H1 (cell line): ENCODE measurements at regions not wholly inside any gene's neighbourhood (a gene's known extent, or its start where the extent isn't known, plus 50 kb on each side); places are given as distances from the start of the nearest gene placed in this dataset.

Experiments
- CTCF ChIA-PET: fragments of 300-600 bp; sonication (Branson Sonifier 250); formaldehyde crosslinking; loops from one replicate; lab custom pipeline; 2021; ENCODE audit not compliant: partially characterized antibody; lab: Charles Lee
- POLR2A ChIA-PET: fragments of 300-600 bp; sonication (Branson Sonifier 250); formaldehyde crosslinking; loops from one replicate; lab custom pipeline; 2021; ENCODE audit warnings: inconsistent platforms; ENCODE audit not compliant: partially characterized antibody; lab: Charles Lee
- DNase-seq, 2 experiments: peaks; one replicate each; pipeline versions ENCODE4 v3.0.0 to v3.0.0-alpha.2; 2010 to 2022; ENCODE audit warnings: low spot score in 2 of 2, low read depth in 1 of 2, mixed read lengths in 1 of 2
- FAIRE-seq: peaks from 2 replicates; lab custom pipeline; 2011; peaks lifted over from hg19 to GRCh38; lab: Jason Lieb, UNC
- H2AFZ ChIP-seq: 2 replicates; pipeline ENCODE4 v1.8.1; 2012; ENCODE audit warnings: low read length, inconsistent platforms
- H2AK5ac ChIP-seq: 2 replicates; pipeline ENCODE4 v1.6.1; 2013; ENCODE audit warnings: low read depth, low read length
- H2BK120ac ChIP-seq: replicated peaks from 2 replicates; pipeline ENCODE3; 2013; ENCODE audit warnings: low read depth, low read length, inconsistent platforms
- H2BK12ac ChIP-seq: 2 replicates; pipeline ENCODE4 v1.6.1; 2013; ENCODE audit warnings: low read depth, low read length
- H2BK15ac ChIP-seq: 2 replicates; pipeline ENCODE4 v1.6.1; 2013; ENCODE audit warnings: low read length
- H2BK20ac ChIP-seq: 2 replicates; pipeline ENCODE4 v1.6.1; 2013; ENCODE audit warnings: low read length
- H2BK5ac ChIP-seq: 2 replicates; pipeline ENCODE4 v1.6.1; 2013; ENCODE audit warnings: low read depth, low read length
- H3K14ac ChIP-seq: 2 replicates; pipeline ENCODE4 v1.6.1; 2013; ENCODE audit warnings: inconsistent platforms; ENCODE audit not compliant: insufficient read length
- H3K18ac ChIP-seq: 2 replicates; pipeline ENCODE4 v1.6.1; 2013; ENCODE audit warnings: low read length; ENCODE audit errors: extremely low read depth
- H3K23ac ChIP-seq: 2 replicates; pipeline ENCODE4 v1.6.1; 2013; ENCODE audit warnings: inconsistent platforms; ENCODE audit not compliant: insufficient read length
- H3K23me2 ChIP-seq: 2 replicates; pipeline ENCODE4 v1.6.1; 2013; ENCODE audit warnings: low read depth, low read length
- H3K27ac ChIP-seq: 2 replicates; pipeline ENCODE4 v1.6.1; 2011; ENCODE audit warnings: low read depth, low read length, inconsistent platforms
- H3K27me3 ChIP-seq, 4 experiments: replicated peaks in 1 of 4; 1 replicate in 1 of 4; 2 replicates in 3 of 4; pipeline versions ENCODE4 v1.6.1 to v1.8.1; 2011 to 2013; ENCODE audit warnings: low read length in 3 of 4, mild to moderate bottlenecking in 3 of 4, inconsistent platforms in 2 of 4, mixed read lengths in 2 of 4, moderate library complexity in 1 of 4; ENCODE audit not compliant: control insufficient read depth in 3 of 4, insufficient read depth in 3 of 4; ENCODE audit errors: extremely low read depth in 1 of 4
- H3K36me3 ChIP-seq, 4 experiments: 2 replicates each; pipeline versions ENCODE4 v1.6.1 to v1.8.1; 2011 to 2013; ENCODE audit warnings: mild to moderate bottlenecking in 4 of 4, low read length in 3 of 4, moderate library complexity in 2 of 4, control low read depth in 1 of 4, inconsistent platforms in 1 of 4; ENCODE audit not compliant: insufficient read depth in 4 of 4, control insufficient read depth in 2 of 4
- H3K4ac ChIP-seq: replicated peaks from 2 replicates; pipeline ENCODE3; 2013; ENCODE audit warnings: low read length, low read depth, mixed read lengths, inconsistent platforms; ENCODE audit not compliant: insufficient read length
- H3K4me1 ChIP-seq, 4 experiments: replicated peaks in 1 of 4; 1 replicate in 1 of 4; 2 replicates in 3 of 4; pipeline versions ENCODE4 v1.6.1 to v1.8.1; 2011 to 2013; ENCODE audit warnings: low read length in 3 of 4, inconsistent platforms in 2 of 4, mixed read lengths in 1 of 4; ENCODE audit not compliant: insufficient read depth in 4 of 4, control insufficient read depth in 3 of 4
- H3K4me2 ChIP-seq, 2 experiments: 2 replicates each; pipeline versions ENCODE4 v1.6.1 to v1.8.1; 2011 to 2013; ENCODE audit warnings: low read depth in 2 of 2, low read length in 2 of 2, control low read depth in 1 of 2, inconsistent platforms in 1 of 2, mild to moderate bottlenecking in 1 of 2; ENCODE audit not compliant: insufficient read depth in 1 of 2
- H3K4me3 ChIP-seq, 4 experiments: fragments of 200-600, 300-600 bp in 1 of 4; sonication (generic), shearing (Covaris generic), sonication (Bioruptor Twin) in 1 of 4; 2 replicates each; pipeline versions ENCODE4 v1.5.1 to v1.8.1; 2011 to 2016; ENCODE audit warnings: low read length in 4 of 4, low read depth in 3 of 4, control low read depth in 2 of 4, inconsistent platforms in 2 of 4, mild to moderate bottlenecking in 2 of 4, mixed read lengths in 1 of 4, moderate library complexity in 1 of 4; ENCODE audit not compliant: insufficient read depth in 2 of 4; ENCODE audit errors: extremely low read depth in 1 of 4
- H3K56ac ChIP-seq: replicated peaks from 2 replicates; pipeline ENCODE3; 2013; ENCODE audit warnings: low read depth, mild to moderate bottlenecking, mixed read lengths, low read length, inconsistent platforms; ENCODE audit not compliant: insufficient read length
- H3K79me1 ChIP-seq: 2 replicates; pipeline ENCODE4 v1.6.1; 2013; ENCODE audit warnings: low read depth, low read length, control low read depth
- H3K79me2 ChIP-seq, 2 experiments: 2 replicates each; pipeline versions ENCODE4 v1.6.1 to v1.8.1; 2012 to 2013; ENCODE audit warnings: low read length in 2 of 2, mild to moderate bottlenecking in 2 of 2, inconsistent platforms in 1 of 2; ENCODE audit not compliant: insufficient read depth in 2 of 2, control insufficient read depth in 1 of 2
- H3K9ac ChIP-seq, 4 experiments: replicated peaks in 1 of 4; 1 replicate in 1 of 4; 2 replicates in 3 of 4; pipeline versions ENCODE4 v1.6.1 to v1.8.1; 2011 to 2013; ENCODE audit warnings: low read depth in 3 of 4, low read length in 3 of 4, control low read depth in 2 of 4, mild to moderate bottlenecking in 2 of 4, moderate library complexity in 2 of 4, inconsistent platforms in 1 of 4; ENCODE audit errors: extremely low read depth in 1 of 4
- H3K9me3 ChIP-seq, 2 experiments: 2 replicates each; pipeline versions ENCODE4 v1.6.1 to v1.8.1; 2012 to 2013; ENCODE audit warnings: mild to moderate bottlenecking in 2 of 2, moderate library complexity in 2 of 2, control low read depth in 1 of 2, inconsistent platforms in 1 of 2, low read depth in 1 of 2, low read length in 1 of 2, mixed read lengths in 1 of 2; ENCODE audit not compliant: insufficient read depth in 2 of 2
- H4K20me1 ChIP-seq, 2 experiments: replicated peaks in 1 of 2; 2 replicates each; pipeline versions ENCODE3 to v1.8.1; 2011 to 2013; ENCODE audit warnings: inconsistent platforms in 2 of 2, low read length in 2 of 2, mild to moderate bottlenecking in 1 of 2; ENCODE audit not compliant: insufficient read depth in 2 of 2, control insufficient read depth in 1 of 2
- H4K5ac ChIP-seq: 2 replicates; pipeline ENCODE4 v1.6.1; 2013; ENCODE audit warnings: low read length, low read depth, mixed read lengths, inconsistent platforms; ENCODE audit not compliant: insufficient read length
- H4K8ac ChIP-seq: 2 replicates; pipeline ENCODE4 v1.8.0; 2013; ENCODE audit warnings: mild to moderate bottlenecking, moderate library complexity, low read length, inconsistent platforms; ENCODE audit not compliant: insufficient read depth; ENCODE audit errors: extremely low read depth
- H4K91ac ChIP-seq: replicated peaks from 2 replicates; pipeline ENCODE3; 2013; ENCODE audit warnings: low read length, mixed read lengths, inconsistent platforms; ENCODE audit not compliant: insufficient read length
- CTBP2 ChIP-seq: IDR thresholded peaks from 2 replicates; pipeline ENCODE4 v1.7.0; 2011; ENCODE audit warnings: borderline replicate concordance, mild to moderate bottlenecking, moderate library complexity, mixed read lengths, low read length; ENCODE audit not compliant: insufficient read depth, insufficient read length
- E2F6 ChIP-seq: IDR thresholded peaks from 2 replicates; pipeline ENCODE4 v1.6.1; 2012; ENCODE audit warnings: inconsistent platforms
- GTF2F1 ChIP-seq: IDR thresholded peaks from 2 replicates; pipeline ENCODE4 v1.6.1; 2012; ENCODE audit warnings: low read depth, low read length, improper control_type of control experiment, borderline replicate concordance
- MAFK ChIP-seq: IDR thresholded peaks from 2 replicates; pipeline ENCODE4 v1.6.1; 2012; ENCODE audit warnings: low read depth, mild to moderate bottlenecking, improper control_type of control experiment, low read length
- MAX ChIP-seq: IDR thresholded peaks from 2 replicates; pipeline ENCODE4 v1.6.1; 2012; ENCODE audit warnings: inconsistent platforms
- NANOG ChIP-seq: IDR thresholded peaks from 2 replicates; pipeline ENCODE4 v1.6.1; 2011; ENCODE audit warnings: low read length, low read depth, mild to moderate bottlenecking, inconsistent platforms; ENCODE audit not compliant: insufficient read depth, poor library complexity, severe bottlenecking
- POLR2A ChIP-seq, 2 experiments: IDR thresholded peaks; 1 replicate in 1 of 2; 2 replicates in 1 of 2; pipeline ENCODE4 v1.6.1; 2011; ENCODE audit warnings: low read depth in 2 of 2, low read length in 2 of 2, mild to moderate bottlenecking in 2 of 2; ENCODE audit errors: control extremely low read depth in 1 of 2
- RAD21 ChIP-seq, 2 experiments: IDR thresholded peaks in 1 of 2; conservative IDR thresholded peaks in 1 of 2; 2 replicates each; pipeline ENCODE4 v1.6.1; 2011; ENCODE audit warnings: low read depth in 2 of 2, low read length in 2 of 2, improper control_type of control experiment in 1 of 2, inconsistent platforms in 1 of 2, mild to moderate bottlenecking in 1 of 2, moderate library complexity in 1 of 2
- TBP ChIP-seq: IDR thresholded peaks from 2 replicates; pipeline ENCODE4 v1.6.1; 2011; ENCODE audit warnings: low read depth, low read length, improper control_type of control experiment
- WGBS, 2 experiments: shearing (Covaris generic) in 1 of 2; methylation state at CpG; one replicate each; pipeline versions ENCODE4 v1.1.6 to v1.1.7; 2013 to 2015; ENCODE audit warnings: low lambda C conversion rate in 2 of 2, mixed read lengths in 2 of 2, inconsistent platforms in 1 of 2, low coverage in 1 of 2, missing lambda C conversion rate in 1 of 2; ENCODE audit not compliant: insufficient replicate concordance in 2 of 2, insufficient coverage in 1 of 2, insufficient read length in 1 of 2; ENCODE audit errors: extremely low coverage in 1 of 2, missing lambda C conversion rate in 1 of 2; 5-methylcytosine and 5-hydroxymethylcytosine counted together
- TF ChIP-seq, protein P1 (sequence below): IDR thresholded peaks from 2 replicates; pipeline ENCODE4 v1.6.1; 2011; ENCODE audit warnings: low read length, improper control_type of control experiment
- TF ChIP-seq, protein P2 (sequence below): IDR thresholded peaks from 2 replicates; pipeline ENCODE4 v1.6.1; 2012; ENCODE audit warnings: low read length, inconsistent platforms

DNA sequence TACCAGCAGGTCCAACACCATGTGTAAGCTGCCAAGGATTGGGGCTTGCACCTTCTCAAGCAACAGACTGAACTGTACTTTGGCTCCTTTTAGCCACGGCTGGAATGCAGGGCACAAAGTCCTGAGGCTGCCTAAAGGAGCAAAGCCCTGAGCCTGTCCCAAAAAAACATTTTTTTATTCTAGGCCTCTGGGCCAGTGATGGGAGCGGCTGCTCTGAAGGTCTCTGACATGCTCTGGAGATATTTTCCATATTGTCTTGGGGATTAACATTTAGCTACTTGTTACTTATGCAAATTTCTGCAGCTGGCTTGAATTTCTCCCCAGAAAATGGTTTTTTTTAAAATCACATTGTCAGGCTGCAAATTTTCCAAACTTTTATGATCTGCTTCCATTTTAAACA, 885.3 kb downstream of the GLUD2 start:
- H3K4me2 ChIP-seq, result no peak overlapping the region
- no peak overlapping the region for H2BK20ac ChIP-seq
- no peak overlapping the region for H2BK12ac ChIP-seq
- H2BK15ac ChIP-seq, result no peak overlapping the region
- no peaks in the 10 kb centered on the region for H3K27me3 ChIP-seq
- CTCF ChIA-PET, result no interaction called here
- FAIRE-seq, result no peak
- 100% methylated on average over 2 of the region's 2 CpGs; no CpG with 5 or more reads in 1 of the 2 experiments for WGBS, 2 experiments
- H3K4ac ChIP-seq, result no peak overlapping the region
- POLR2A ChIA-PET, result no interaction called here
- no peak overlapping the region for H3K9ac ChIP-seq
- no peaks in the 10 kb centered on the region for H3K79me2 ChIP-seq
- H4K91ac ChIP-seq, result no peak overlapping the region
- no peaks in the 10 kb centered on the region for H3K36me3 ChIP-seq
- H3K18ac ChIP-seq, result no peak overlapping the region
- no peak overlapping the region for H4K8ac ChIP-seq
- H3K14ac ChIP-seq, result no peak overlapping the region
- H2AK5ac ChIP-seq, result no peak overlapping the region
- no peak overlapping the region for H2BK120ac ChIP-seq
- H3K4me1 ChIP-seq, result no peaks in the 10 kb centered on the region
- H3K23me2 ChIP-seq, result no peaks in the 10 kb centered on the region
- H4K5ac ChIP-seq, result no peak overlapping the region
- H3K79me1 ChIP-seq, result no peaks in the 10 kb centered on the region
- no peak for DNase-seq
- no peaks in the 10 kb centered on the region for H4K20me1 ChIP-seq
- no peak overlapping the region for H2BK5ac ChIP-seq
- no peak overlapping the region for H3K56ac ChIP-seq
- no peak overlapping the region for H2AFZ ChIP-seq
- H3K4me3 ChIP-seq, result no peak overlapping the region
- no peak overlapping the region for H3K23ac ChIP-seq
- no peak overlapping the region for H3K27ac ChIP-seq
- no peaks in the 10 kb centered on the region for H3K9me3 ChIP-seq
- TF ChIP-seq, protein P1, sequence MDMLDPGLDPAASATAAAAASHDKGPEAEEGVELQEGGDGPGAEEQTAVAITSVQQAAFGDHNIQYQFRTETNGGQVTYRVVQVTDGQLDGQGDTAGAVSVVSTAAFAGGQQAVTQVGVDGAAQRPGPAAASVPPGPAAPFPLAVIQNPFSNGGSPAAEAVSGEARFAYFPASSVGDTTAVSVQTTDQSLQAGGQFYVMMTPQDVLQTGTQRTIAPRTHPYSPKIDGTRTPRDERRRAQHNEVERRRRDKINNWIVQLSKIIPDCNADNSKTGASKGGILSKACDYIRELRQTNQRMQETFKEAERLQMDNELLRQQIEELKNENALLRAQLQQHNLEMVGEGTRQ, result no peak
- TF ChIP-seq MAFK (no peak), GTF2F1 (no peak), TBP (no peak), CTBP2 (no peak), MAX (no peak), NANOG (no peak), POLR2A (IDR thresholded peaks at IDR 0.05; ENCODE audit: control extremely low read depth in 1 of 2, low read depth in 2 of 2, low read length in 2 of 2) (no peak), RAD21 (IDR thresholded peaks at IDR 0.05 in 1 of 2, conservative IDR thresholded peaks at IDR 0.05 in 1 of 2; ENCODE audit: low read depth in 2 of 2, low read length in 2 of 2) (no peak), E2F6 (no peak)
- TF ChIP-seq, protein P2, sequence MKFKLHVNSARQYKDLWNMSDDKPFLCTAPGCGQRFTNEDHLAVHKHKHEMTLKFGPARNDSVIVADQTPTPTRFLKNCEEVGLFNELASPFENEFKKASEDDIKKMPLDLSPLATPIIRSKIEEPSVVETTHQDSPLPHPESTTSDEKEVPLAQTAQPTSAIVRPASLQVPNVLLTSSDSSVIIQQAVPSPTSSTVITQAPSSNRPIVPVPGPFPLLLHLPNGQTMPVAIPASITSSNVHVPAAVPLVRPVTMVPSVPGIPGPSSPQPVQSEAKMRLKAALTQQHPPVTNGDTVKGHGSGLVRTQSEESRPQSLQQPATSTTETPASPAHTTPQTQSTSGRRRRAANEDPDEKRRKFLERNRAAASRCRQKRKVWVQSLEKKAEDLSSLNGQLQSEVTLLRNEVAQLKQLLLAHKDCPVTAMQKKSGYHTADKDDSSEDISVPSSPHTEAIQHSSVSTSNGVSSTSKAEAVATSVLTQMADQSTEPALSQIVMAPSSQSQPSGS, result no peak
